SH-SY5Y (cell line): ENCODE measurements at regions not wholly inside any gene's neighbourhood (a gene's known extent, or its start where the extent isn't known, plus 50 kb on each side); places are given as distances from the start of the nearest gene placed in this dataset.

Experiments used
- GATA2 ChIP-seq: IDR thresholded peaks from 2 replicates; pipeline ENCODE4 v1.6.1; 2011; ENCODE audit warnings: mild to moderate bottlenecking, low read depth, low read length
- GATA3 ChIP-seq: IDR thresholded peaks from 2 replicates; pipeline ENCODE4 v1.6.1; 2011; ENCODE audit warnings: low read depth, mild to moderate bottlenecking, low read length, moderate library complexity

DNA sequence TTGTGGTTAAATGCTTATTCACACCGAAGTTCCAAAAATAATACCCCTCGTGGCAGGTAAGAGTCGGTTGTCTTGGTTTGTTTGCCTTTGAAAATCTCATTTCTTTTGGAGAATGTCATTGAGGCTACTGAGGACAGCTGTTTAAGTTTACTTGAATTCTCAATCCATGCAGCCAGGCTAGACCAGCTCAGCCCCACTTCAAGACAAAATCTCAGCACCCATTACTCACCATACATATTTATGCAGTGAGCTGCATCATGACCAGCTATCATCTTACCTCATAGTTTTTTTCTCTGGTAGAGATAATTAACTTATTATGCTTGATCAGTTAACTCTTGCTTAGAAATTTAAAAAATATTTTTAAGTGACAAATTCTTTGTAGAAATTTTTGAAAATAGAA is 115.9 kb downstream of the HAUS1 start:
- TF ChIP-seq GATA3, result no peak
- no peak for TF ChIP-seq GATA2
